ENCODE measurements at regions not wholly inside any gene's neighbourhood (a gene's known extent, or its start where the extent isn't known, plus 50 kb on each side); places are given as distances from the start of the nearest gene placed in this dataset.

DNA sequence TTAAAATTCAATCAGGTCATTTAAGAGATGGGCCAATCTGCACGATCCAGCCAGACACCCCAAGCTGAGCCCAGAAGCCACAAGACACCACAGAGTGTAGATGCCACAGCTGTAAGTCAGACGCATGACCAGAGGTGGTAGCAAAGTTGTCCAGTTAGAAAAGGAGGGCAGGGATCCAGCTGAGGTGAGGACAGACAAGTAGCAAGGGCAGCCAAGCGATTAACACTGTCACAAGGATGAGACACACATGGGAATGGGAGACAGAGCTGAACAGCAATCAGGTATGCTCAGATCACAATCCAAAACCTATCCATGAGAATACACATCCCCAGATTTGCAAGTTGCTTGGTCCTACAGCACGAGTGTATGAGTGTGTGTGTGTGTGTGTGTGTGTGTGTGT is 143.4 kb upstream of the STK17B start:
- Histone ChIP-seq H3K27me3 (ENCODE audit: insufficient read depth, low read length) (no peaks in the 10 kb centered on the region), H3K79me2 (ENCODE audit: insufficient read depth, low read length) (no peaks in the 10 kb centered on the region), H3K4me3 (ENCODE audit: insufficient read depth, low read depth, low read length) (no peak overlapping the region), H3K9ac (ENCODE audit: low read length) (no peak overlapping the region), H3K27ac (ENCODE audit: low read depth, low read length) (peak overlapping the region; percentile 43), H3K4me1 (ENCODE audit: insufficient read depth, low read length) (peaks cover 20% of the 10 kb centered on the region), H3K36me3 (ENCODE audit: insufficient read depth, low read length) (no peaks in the 10 kb centered on the region), H2AFZ (ENCODE audit: low read depth, low read length) (peak overlapping the region; percentile 27), H3K9me3 (ENCODE audit: insufficient read depth, low read depth, low read length) (no peaks in the 10 kb centered on the region), H4K20me1 (ENCODE audit: insufficient read depth, low read length) (no peaks in the 10 kb centered on the region), H3K4me2 (ENCODE audit: low read length) (peak overlapping the region; percentile 53)
- Mint-ChIP-seq H3K9me3 (ENCODE audit: unreplicated experiment) (no peaks in the 10 kb centered on the region), H3K4me3 (ENCODE audit: unreplicated experiment) (peak overlapping the region; percentile 56), H3K36me3 (ENCODE audit: low read depth, unreplicated experiment) (peaks cover 9% of the 10 kb centered on the region), H3K27ac (ENCODE audit: unreplicated experiment) (peak overlapping the region; percentile 59), H3K4me1 (ENCODE audit: low read depth, unreplicated experiment) (peaks cover 23% of the 10 kb centered on the region), H3K27me3 (ENCODE audit: low read depth, unreplicated experiment) (no peaks in the 10 kb centered on the region)
- TF ChIP-seq EZH2 (IDR thresholded peaks at IDR 0.05; ENCODE audit: insufficient read depth, low read length) = no peak
- TF ChIP-seq, protein P1, sequence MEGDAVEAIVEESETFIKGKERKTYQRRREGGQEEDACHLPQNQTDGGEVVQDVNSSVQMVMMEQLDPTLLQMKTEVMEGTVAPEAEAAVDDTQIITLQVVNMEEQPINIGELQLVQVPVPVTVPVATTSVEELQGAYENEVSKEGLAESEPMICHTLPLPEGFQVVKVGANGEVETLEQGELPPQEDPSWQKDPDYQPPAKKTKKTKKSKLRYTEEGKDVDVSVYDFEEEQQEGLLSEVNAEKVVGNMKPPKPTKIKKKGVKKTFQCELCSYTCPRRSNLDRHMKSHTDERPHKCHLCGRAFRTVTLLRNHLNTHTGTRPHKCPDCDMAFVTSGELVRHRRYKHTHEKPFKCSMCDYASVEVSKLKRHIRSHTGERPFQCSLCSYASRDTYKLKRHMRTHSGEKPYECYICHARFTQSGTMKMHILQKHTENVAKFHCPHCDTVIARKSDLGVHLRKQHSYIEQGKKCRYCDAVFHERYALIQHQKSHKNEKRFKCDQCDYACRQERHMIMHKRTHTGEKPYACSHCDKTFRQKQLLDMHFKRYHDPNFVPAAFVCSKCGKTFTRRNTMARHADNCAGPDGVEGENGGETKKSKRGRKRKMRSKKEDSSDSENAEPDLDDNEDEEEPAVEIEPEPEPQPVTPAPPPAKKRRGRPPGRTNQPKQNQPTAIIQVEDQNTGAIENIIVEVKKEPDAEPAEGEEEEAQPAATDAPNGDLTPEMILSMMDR (IDR thresholded peaks at IDR 0.05; ENCODE audit: insufficient read depth, low read depth, low read length) = no peak
- no peak for FAIRE-seq
- peak; percentile 45 for DNase-seq (ENCODE audit: low read depth)

DNA sequence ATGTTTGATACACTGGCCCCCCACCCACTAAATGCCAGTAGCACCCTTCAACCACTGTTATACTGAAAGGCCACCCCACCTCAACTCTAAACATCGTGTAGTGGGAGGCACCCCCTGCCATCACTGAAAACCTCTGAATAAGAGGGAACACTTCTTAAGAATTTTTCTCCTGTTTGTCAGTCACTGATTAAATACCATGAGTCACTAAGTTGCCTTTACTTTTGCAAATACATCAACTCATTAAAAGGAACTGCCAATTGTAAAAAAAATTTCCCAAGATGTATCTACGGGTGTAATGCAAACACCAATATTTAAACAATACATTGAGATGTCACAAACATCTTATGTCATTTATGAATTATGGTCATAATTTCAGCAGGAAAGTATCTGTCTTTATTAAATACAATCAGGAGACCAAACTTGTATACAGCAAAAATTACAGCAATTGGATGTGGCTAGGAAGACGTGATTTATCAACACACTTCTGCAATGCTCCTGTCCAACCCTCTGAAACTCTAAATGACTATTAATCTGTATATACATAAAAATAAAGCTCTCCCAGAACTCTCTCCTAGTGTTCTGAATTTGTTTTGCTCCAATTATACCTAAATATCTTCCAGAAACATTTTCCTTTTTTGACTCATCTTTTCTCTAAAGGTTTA is 144.1 kb upstream of the STK17B start:
- no peak for TF ChIP-seq EZH2 (IDR thresholded peaks at IDR 0.05; ENCODE audit: insufficient read depth, low read length)
- TF ChIP-seq, protein P1 (IDR thresholded peaks at IDR 0.05; ENCODE audit: insufficient read depth, low read depth, low read length) = no peak
- H3K79me2 ChIP-seq (ENCODE audit: insufficient read depth, low read length) = no peaks in the 10 kb centered on the region
- peak overlapping the region; percentile 56 for H3K4me2 ChIP-seq (ENCODE audit: low read length)
- Mint-ChIP-seq H3K9me3 (ENCODE audit: unreplicated experiment) (no peaks in the 10 kb centered on the region), H3K36me3 (ENCODE audit: low read depth, unreplicated experiment) (peaks cover 9% of the 10 kb centered on the region), H3K4me3 (ENCODE audit: unreplicated experiment) (no peak overlapping the region), H3K4me1 (ENCODE audit: low read depth, unreplicated experiment) (peaks cover 23% of the 10 kb centered on the region), H3K27me3 (ENCODE audit: low read depth, unreplicated experiment) (no peaks in the 10 kb centered on the region), H3K27ac (ENCODE audit: unreplicated experiment) (peak overlapping the region; percentile 58)
- H3K4me1 ChIP-seq (ENCODE audit: insufficient read depth, low read length) = peaks cover 20% of the 10 kb centered on the region
- DNase-seq (ENCODE audit: low read depth) = peak; percentile 70
- FAIRE-seq = no peak
- H3K27ac ChIP-seq (ENCODE audit: low read depth, low read length) = peak overlapping the region; percentile 43
- H4K20me1 ChIP-seq (ENCODE audit: insufficient read depth, low read length) = no peaks in the 10 kb centered on the region
- H3K27me3 ChIP-seq (ENCODE audit: insufficient read depth, low read length) = no peaks in the 10 kb centered on the region
- no peak overlapping the region for H2AFZ ChIP-seq (ENCODE audit: low read depth, low read length)
- H3K9ac ChIP-seq (ENCODE audit: low read length) = no peak overlapping the region
- no peak overlapping the region for H3K4me3 ChIP-seq (ENCODE audit: insufficient read depth, low read depth, low read length)
- H3K9me3 ChIP-seq (ENCODE audit: insufficient read depth, low read depth, low read length) = no peaks in the 10 kb centered on the region
- H3K36me3 ChIP-seq (ENCODE audit: insufficient read depth, low read length) = no peaks in the 10 kb centered on the region

DNA sequence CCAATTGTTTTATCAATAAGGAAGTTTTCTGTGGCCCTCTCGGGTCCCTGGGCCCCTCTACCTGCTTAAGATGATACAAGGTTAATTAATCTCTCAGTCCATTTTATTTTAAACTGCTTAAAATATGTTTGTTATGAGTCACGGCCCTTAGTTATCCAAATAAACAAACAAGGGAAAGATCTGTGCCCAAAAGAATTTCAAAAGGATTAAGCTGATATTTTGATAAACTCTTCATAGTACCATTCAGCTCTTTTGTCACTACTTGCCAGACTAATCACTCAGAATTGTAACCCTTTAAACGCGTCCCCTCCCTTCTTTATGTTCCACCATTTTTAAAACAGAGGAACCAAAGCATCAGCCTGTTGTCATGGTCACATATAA is 144.7 kb upstream of the STK17B start:
- Histone ChIP-seq H4K20me1 (ENCODE audit: insufficient read depth, low read length) (no peaks in the 10 kb centered on the region), H3K27me3 (ENCODE audit: insufficient read depth, low read length) (no peaks in the 10 kb centered on the region), H3K9ac (ENCODE audit: low read length) (no peak overlapping the region), H3K4me1 (ENCODE audit: insufficient read depth, low read length) (peaks cover 20% of the 10 kb centered on the region), H2AFZ (ENCODE audit: low read depth, low read length) (no peak overlapping the region), H3K9me3 (ENCODE audit: insufficient read depth, low read depth, low read length) (no peaks in the 10 kb centered on the region), H3K36me3 (ENCODE audit: insufficient read depth, low read length) (no peaks in the 10 kb centered on the region), H3K4me3 (ENCODE audit: insufficient read depth, low read depth, low read length) (no peak overlapping the region), H3K27ac (ENCODE audit: low read depth, low read length) (peak overlapping the region; percentile 43), H3K4me2 (ENCODE audit: low read length) (peak overlapping the region; percentile 56), H3K79me2 (ENCODE audit: insufficient read depth, low read length) (no peaks in the 10 kb centered on the region)
- no peak for TF ChIP-seq EZH2 (IDR thresholded peaks at IDR 0.05; ENCODE audit: insufficient read depth, low read length)
- TF ChIP-seq, protein P1 (IDR thresholded peaks at IDR 0.05; ENCODE audit: insufficient read depth, low read depth, low read length) = no peak
- no peaks in the 10 kb centered on the region for H3K27me3 Mint-ChIP-seq (ENCODE audit: low read depth, unreplicated experiment)
- no peaks in the 10 kb centered on the region for H3K9me3 Mint-ChIP-seq (ENCODE audit: unreplicated experiment)
- H3K4me1 Mint-ChIP-seq (ENCODE audit: low read depth, unreplicated experiment) = peaks cover 23% of the 10 kb centered on the region
- H3K27ac Mint-ChIP-seq (ENCODE audit: unreplicated experiment) = no peak overlapping the region
- DNase-seq (ENCODE audit: low read depth) (no peak), FAIRE-seq (no peak)
- peaks cover 9% of the 10 kb centered on the region for H3K36me3 Mint-ChIP-seq (ENCODE audit: low read depth, unreplicated experiment)
- H3K4me3 Mint-ChIP-seq (ENCODE audit: unreplicated experiment) = no peak overlapping the region
